ENCODE measurements at regions not wholly inside any gene's neighbourhood (a gene's known extent, or its start where the extent isn't known, plus 50 kb on each side); places are given as distances from the start of the nearest gene placed in this dataset.

DNA sequence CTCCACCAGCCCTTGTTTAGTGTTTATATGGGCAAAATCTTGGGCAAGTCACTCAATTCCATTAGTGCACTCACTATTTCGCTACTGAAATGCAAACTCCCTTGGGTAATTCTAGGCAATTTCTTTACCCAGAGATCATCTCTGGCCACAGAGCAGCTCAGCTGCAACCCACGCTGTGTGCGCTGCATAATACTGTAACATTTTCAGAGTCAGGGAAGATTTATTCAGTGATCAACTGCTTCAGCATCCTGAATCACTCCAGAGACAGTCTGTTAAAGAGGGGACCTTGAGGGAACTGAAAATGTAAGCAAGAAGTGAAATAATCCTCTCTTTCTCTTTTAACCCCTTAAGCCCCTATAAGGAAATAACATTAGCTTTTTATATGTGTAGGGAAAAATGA, 189.6 kb upstream of the FBXL4 start:
- no peak for DNase-seq

DNA sequence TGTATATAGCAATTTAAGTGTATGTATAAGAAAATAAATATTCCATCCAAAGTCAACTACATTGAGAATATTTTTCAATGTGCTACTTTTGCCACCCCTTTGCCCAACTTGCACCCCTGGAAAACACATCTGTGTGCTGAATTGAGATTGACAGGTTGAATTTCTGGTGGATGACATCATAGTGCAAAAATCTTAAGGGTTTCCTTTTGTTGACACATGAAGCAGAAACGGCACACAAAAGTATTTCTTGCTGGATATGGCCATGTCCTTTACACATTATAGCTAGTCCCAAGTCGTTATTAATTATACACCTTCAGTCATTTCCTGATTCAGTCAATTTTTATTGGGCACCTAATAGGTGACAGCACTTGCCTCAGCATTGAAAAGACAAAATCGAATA, 188.7 kb upstream of the FBXL4 start:
- no peak for DNase-seq

DNA sequence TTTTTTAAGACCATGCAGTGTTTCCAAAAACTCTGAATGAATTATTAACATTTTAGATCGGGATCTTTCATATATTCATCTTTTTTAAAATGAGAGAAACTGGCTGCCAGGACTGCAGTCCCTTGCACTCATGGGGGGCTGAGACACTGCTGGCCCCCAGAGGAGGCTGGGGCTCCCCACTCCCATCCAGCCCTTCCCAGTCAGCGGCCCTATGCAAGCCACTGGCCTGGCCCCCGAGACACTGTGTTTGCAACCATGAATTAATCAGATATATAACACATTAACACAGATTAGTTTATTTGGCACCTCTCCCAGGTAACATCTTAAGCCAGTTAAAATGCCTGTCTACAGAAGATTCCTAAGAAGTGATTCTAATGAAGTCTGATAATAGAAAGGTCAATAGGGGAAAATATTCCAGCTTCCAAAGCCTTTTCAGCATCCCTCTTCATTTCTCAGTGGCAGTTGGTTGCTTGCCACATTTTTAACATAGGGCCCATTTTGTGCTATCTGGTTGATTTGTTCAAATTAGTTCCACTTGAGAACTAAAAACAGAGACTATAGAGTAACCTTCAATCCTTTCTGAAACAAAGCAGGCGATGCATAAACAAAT, 184.4 kb upstream of the FBXL4 start:
- no peak for DNase-seq

GRCh38 chr6:99130897-99131873, 183.4 kb upstream of the FBXL4 start:
- no peak for DNase-seq

GRCh38 chr6:99129835-99130234, 182.1 kb upstream of the FBXL4 start:
- no peak for DNase-seq

- DNase-seq: no peak
These were observed 174.0 kb upstream of the FBXL4 start for GRCh38 chr6:99121748-99122147.

GRCh38 chr6:99120641-99121040, 172.9 kb upstream of the FBXL4 start:
- no peak for DNase-seq

DNA sequence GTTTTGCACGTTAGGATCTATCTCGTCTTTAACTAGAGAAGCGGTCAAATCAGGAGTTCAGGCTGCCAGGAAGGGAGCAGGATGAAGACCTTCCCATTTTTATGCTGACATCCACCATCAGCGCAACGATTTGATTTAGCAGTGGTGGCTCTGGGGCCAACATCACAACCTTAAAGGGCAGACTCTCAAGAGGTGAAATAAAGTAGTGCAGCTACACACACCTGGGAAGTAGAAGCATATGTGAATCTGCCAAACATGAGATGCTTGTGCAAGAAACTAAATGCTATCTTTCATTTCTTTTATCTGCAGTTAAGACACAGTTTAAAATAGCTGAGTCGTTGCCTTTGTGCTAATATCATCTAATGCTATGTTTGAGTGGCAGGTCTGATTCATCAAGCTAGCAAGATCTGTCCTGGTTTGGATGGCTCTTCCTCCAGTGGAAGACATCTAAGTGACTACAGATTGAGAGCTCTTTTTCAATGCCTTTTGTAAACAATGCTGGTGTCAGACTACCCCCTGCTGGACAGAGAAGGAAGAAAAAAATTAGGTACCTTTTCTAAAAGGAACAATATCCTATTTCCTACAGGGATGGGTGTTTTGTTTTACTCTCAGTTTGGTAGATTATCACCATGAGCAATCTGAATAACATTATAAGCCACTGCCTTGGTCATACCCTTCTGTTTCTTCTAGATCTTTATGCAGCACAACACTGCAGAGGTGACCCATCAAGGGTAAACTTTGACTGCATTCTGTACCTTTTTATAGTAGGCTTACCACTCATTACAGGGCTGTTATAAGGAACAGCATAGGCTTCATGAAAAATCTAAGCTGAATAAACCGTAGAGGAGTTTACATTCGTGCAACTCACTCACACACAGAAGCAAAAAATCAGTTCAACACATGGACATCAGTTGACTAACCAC, 171.6 kb upstream of the FBXL4 start:
- DNase-seq: peak; percentile 7

DNA sequence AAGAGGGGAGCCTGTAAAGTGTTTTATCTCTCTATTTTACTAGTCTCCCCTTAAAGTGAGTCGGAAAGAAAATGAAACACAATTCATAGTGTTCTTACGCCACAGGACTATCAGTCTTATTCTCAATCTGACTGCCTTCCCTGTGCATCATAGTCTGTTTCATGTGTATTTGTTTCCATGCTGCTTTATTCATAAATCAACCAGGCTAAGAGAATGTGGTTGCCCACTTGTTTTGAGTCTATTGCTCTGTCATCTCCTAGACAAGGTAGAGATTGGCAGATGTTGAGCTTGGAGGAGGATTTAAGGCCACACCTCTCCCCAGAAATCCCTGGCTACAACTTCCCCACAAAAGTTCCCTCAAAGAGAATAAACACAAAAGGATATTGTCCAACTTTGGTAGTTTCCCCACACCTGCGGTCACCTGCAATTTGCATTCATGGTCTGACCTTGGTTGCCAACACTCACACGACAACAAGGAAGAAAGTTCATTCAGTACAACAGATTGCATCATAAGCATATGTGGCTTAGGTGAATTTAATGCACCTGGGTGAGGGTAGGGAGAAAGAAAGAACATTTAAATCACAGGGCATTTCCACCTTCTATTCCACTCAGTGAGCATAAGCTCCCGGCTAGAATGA, 167.1 kb upstream of the FBXL4 start:
- no peak for DNase-seq

DNA sequence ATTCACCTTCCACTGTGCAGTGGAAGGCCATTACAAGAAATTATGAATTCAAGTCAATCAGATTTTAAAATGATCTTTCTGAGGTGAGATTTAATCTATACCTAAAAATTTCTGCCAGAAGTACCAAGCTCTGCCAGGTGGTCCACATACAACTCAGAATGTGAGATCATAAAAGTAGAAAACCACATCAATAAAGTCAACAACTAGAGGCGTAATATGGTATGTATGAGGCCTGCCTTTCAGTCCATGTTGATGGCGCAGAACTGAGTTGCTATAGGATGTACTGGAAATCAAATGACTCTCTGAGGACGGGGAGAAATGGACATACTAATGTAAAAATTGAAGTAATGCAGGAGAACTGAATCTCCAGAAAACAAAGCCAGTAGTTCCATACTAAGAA, 163.8 kb upstream of the FBXL4 start:
- DNase-seq: no peak

DNA sequence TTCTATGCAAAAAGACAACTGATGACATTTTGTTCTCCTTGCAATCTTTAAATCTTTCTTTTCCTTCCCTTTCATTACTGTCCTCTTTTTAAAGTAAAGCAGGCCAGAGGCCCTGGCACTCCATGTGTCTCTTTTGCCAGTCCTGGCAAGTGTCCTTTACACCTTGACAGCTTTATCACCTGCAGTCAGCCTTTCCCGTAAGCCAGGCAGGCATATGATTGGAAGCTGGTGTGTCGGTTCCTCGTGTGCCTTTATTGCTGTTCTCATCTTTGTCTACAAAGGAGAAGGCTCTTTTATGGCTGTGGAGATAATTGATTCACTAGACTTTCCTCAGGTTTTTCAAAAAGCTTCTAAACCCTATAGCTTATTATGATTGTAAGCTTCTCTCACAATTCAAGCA, 162.3 kb upstream of the FBXL4 start:
- no peak for DNase-seq

GRCh38 chr6:99104218-99104617, 156.5 kb upstream of the FBXL4 start:
- no peak for DNase-seq

GRCh38 chr6:99099243-99099642, 151.5 kb upstream of the FBXL4 start:
- DNase-seq: no peak

- no peak for DNase-seq
These were observed 148.4 kb upstream of the FBXL4 start for GRCh38 chr6:99096170-99096569.

GRCh38 chr6:99093456-99094190, 145.9 kb upstream of the FBXL4 start:
- DNase-seq: no peak

GRCh38 chr6:99092461-99092860, 144.7 kb upstream of the FBXL4 start:
- DNase-seq: no peak

DNA sequence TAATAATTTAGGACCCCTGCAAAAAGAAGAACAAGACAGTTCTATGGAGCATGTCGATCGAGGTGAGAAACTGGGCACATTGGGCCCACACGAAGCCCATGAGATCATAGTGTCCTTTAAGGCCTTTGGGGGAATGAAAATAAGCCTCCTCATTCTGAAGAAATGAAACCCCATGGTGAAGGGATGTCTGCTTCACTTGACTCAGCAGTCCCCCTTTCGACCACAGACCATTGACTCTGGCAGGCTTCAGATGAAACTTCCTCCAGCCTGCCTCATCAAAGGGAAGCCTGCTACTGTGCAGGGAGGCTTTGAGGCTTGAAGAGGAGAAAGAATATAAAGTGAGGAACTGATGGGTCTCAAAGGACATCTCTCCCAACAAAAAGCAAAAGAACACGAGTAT, 144.2 kb upstream of the FBXL4 start:
- no peak for DNase-seq

GRCh38 chr6:99080191-99080590, 132.4 kb upstream of the FBXL4 start:
- DNase-seq: no peak

- DNase-seq: no peak
These were observed 131.3 kb upstream of the FBXL4 start for GRCh38 chr6:99079058-99079457.

DNA sequence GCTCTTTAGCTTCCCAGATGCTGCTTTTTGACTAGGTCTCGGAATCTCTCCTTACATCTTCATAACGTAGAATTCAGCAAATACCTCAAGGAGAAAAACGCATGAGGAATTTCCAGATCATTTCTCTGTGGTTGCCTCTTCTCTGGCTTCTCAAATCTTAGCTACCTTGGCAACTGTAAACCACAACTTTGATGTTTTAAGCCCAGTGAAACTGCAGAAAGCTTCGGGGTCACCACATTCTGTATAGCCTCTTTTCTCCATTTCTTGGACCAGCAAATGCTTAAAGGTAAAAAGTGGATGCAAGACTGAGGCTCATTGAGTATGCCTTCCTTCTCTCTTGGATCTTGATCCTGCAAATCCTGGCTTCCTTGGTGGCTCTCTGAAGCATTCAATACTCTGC, 125.5 kb upstream of the FBXL4 start:
- DNase-seq: no peak

DNA sequence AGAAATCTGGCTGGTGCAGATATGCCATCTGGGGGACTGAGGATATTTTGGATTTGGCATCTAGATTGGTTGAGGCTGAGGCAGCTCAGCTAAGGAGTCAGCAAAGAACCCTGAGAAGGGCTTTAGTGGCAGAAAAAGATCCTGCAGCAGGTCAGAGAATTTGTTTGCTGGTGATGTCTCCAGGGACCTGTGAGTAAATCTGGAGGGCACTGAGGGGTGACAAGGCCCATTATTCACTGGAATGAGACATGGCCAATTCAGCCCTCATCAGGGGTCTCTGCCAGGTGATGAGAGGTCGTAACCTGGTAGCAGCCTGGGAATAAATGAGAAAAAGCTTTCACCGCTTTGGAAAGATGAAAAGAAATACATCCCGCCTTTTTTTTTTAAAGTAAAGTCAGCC, 118.3 kb upstream of the FBXL4 start:
- no peak for DNase-seq

- DNase-seq: no peak
These were observed 117.1 kb upstream of the FBXL4 start for GRCh38 chr6:99064834-99065233.
